ENCODE measurements at regions not wholly inside any gene's neighbourhood (a gene's known extent, or its start where the extent isn't known, plus 50 kb on each side); places are given as distances from the start of the nearest gene placed in this dataset.
A peak's percentile ranks its signal among the peaks of the same experiment; 100 is the strongest.
"Not testable (repeated sequence)": the region's sequence is repeated elsewhere in the genome, so short reads cannot be mapped to it uniquely, and the experiment has no call there.

- no peak for FAIRE-seq
- no peak for DNase-seq (ENCODE audit: low spot score)
These were observed 195.4 kb downstream of the C16orf95 start for GRCh38 chr16:87121816-87122215.

GRCh38 chr16:87123356-87124001 is 193.7 kb downstream of the C16orf95 start:
- no peak for FAIRE-seq
- peak; percentile 63 for DNase-seq (ENCODE audit: low spot score)

GRCh38 chr16:87124405-87124804 is 192.8 kb downstream of the C16orf95 start:
- not testable (repeated sequence) for FAIRE-seq; DNase-seq (ENCODE audit: low spot score)

- FAIRE-seq (no peak), DNase-seq (ENCODE audit: low spot score) (no peak)
These were observed 191.7 kb downstream of the C16orf95 start for GRCh38 chr16:87125206-87126155.

DNA sequence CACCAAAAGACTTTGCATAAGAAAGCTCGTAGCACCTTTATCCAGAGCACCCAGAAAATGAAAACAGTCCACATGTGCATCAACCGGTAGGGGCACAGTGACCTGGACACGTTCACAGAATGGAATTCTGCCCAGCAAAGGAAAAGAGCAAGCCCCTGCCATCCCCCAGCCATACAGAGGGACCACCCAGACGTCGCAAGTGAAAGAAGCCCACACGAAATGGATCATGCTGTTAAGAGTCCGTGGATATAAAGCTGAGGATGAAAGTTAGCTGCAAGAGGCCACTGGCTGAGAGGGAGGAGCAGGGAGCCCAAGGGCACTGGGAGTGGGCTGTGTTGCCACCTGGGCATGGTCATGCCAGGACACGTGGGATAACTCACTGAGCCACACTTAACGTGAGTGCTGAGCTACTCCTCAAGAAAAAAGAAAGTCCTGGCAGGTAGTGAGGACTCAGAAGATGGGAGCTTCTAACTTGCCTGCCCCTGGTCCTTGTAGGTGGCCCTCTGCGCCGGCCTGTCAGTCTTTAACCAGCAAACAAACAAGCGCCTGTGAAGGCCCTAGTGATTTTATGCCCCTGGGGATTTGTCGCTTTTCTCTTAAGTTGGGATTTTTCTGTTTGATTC is 190.7 kb downstream of the C16orf95 start:
- DNase-seq (ENCODE audit: low spot score) (no peak), FAIRE-seq (no peak)

DNA sequence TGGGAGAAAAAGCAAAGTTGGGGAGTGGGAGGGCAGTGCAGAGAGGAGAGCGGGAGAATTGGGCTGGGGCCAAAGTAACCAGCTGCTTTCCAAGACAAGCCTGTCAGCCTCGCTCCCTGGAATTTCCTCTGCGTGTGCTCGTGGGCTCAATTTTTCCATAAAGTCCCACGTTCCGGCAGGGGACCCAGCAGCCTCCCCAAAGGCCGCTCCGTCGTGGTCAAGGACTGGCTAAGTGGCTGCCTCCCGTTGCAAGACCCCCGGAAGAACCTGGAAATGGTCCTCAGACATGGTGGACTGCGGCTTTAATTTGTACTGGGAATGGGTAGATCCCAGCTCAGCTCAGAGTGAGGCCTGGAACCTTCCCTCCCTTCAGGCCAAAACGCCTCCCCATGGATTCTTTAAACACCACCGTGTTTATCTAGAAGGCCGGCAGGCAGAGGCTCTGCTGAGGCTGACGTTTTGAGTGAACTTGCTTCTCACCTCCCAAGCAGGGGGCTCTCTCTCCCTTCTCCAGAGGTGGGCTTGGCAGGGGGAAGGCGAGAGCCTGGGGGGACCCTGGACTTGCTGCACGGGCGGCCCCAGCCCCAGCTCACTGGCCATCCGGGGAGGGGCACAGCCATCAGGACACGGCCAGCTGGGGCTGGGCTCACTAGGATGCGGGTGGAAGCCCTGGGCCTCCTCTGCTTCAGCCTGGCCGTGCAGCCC is 190.0 kb downstream of the C16orf95 start:
- DNase-seq (ENCODE audit: low spot score) (no peak), FAIRE-seq (no peak)

DNA sequence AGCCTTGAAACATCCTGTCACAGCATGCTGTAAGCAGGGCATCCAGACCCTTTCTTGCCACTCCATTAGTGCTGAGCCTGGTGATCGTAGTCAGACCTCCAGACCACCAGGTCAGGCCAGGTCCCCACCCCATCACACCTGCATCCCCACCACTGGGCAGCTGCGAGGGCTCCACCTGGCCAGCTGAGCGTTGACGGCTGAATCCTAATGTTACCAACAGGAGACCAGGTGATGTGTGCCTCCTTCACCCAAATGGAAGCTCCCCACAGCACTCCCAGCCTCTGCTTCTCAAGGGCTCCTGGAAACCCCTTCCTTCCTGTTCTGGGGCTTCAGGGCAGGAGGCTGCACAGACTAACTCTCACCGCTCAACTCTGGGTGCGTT is 189.4 kb downstream of the C16orf95 start:
- no peak for DNase-seq (ENCODE audit: low spot score)
- FAIRE-seq = no peak

DNA sequence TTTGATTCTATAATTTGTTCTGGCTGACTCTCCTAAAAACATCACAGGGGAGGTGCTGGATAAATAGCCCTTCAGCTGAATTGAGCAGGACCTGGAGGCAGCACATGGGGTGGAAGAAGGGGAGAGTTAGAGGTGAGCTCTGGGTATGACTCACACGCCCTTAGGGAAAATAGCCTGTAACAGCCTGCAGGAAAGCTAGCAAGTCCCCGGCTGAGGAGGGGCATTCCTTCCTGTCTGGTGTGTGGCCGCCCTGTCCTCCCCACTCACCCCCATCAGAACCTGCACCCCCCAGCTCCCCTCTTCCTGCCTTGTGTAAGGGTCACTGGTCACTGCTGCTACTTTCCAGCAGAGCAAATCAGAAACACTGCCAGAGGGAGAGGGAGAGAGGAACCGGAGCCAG is 187.4 kb downstream of the C16orf95 start:
- no peak for FAIRE-seq
- DNase-seq (ENCODE audit: low spot score) = no peak

GRCh38 chr16:87131061-87131995 is 185.9 kb downstream of the C16orf95 start:
- DNase-seq (ENCODE audit: low spot score) = no peak
- FAIRE-seq = no peak

DNA sequence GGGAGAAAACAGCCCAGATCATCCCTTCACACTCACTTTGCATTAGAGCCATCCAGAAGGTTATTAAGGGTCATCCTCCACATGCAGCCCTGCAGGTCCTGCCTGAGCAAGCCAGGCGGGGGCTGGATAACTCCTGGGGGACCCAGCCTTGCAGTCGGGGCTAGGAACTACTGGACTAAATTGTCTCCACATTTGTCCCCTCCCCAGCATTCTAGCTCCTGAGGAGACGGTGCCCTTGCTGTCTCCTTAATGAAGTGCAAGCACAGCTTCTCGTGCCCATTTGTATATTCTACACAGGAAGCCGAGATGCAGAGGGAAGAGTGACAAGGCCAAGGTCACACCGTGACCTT is 185.2 kb downstream of the C16orf95 start:
- FAIRE-seq (no peak), DNase-seq (ENCODE audit: low spot score) (no peak)

DNA sequence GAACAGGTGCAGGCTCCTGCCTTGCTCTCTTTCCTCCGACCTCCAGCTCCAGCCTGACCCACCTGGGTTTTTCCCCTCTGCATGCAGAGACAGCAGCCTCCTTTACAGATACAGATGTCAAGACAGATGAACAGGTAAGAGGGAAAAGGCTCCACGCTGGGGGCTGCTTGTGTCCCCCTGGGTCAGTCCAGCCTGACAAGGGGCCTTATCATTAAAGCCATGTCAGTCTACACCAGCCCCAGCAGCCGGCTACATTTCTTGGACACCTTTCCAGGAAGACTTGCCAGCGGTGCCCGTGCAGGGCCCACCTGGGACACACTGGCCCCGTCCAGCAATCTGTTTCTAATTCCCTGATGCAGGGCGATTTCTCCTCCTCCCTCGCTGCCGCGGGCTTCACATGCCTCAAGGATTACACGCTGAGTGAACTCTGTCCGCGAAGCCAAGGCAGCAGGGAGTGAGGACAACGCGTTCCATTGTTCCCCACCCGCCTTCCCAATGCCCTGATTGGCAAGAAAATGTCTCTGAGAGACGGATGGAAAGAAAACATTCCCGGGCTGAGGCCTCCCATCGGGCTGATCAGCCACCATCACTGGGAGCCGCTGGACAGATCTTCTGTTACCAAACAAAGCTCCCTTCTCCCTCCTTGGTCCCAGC is 184.7 kb downstream of the C16orf95 start:
- no peak for DNase-seq (ENCODE audit: low spot score)
- FAIRE-seq = no peak

DNA sequence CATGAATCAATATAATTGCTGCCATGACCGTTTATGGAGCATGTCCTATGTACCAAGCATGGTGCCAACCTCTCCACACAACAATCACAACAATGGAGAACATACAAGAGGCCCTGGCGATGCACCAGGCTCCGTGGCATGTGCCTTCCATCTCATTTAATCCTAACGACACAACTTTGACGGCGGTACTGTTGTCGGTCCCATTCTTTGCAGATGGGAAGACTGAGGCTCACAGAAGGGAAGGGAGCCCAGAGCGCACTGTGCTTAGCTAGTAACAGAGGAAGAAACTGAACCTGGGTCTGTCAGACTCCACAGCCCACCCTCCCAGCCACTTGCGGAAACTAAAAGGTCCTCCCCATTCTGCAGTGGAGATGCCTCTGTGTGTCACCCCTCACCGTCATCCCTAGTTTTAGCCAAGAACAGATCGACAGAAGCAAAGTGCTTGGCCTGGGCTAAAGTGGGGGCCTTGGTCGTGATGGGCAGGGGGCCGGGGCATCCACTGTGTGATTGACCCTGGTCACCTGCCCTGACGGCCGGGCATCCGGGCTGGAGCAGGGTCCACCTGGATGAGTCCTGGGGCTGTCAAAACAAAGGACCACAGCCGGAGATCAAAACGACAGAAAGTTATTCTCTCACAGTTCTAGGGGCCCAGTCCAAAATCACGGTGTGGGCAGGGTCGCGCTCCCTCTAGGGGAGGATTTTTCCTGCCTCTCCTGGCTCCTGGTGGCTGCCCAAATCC is 183.9 kb downstream of the C16orf95 start:
- DNase-seq (ENCODE audit: low spot score) = no peak
- no peak for FAIRE-seq

DNA sequence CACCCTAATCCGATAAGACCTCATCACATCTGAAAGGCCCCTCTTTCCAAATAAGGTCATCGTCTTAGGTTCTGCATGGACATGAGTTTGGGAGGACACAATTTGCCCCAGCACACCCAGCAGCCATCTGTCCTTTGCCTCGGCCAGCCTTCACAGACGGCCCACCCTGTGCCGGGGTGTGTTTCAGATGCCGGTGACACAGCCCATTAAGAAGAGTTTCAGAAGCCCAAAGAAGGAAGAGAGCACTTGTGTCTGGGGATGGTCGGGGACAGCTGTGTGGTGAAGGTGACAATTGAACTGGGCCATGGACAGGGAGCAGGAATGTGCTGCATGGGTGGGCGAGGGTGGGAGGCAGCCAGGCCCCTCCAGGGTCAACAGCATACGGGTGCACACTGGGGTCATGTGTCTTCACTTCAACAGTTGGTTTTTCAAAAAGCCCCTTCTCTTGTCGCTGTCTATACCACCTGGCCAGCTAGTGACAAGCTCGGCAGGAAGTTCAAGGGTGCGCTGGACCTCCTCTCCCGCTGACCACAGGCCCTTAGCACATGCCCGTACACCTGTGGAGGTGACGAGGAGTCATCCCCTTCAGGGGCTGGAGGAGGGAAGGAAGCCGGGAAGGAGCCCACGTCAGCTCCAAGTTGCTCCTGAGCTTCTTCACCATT is 183.1 kb downstream of the C16orf95 start:
- FAIRE-seq = no peak
- DNase-seq (ENCODE audit: low spot score) = no peak

DNA sequence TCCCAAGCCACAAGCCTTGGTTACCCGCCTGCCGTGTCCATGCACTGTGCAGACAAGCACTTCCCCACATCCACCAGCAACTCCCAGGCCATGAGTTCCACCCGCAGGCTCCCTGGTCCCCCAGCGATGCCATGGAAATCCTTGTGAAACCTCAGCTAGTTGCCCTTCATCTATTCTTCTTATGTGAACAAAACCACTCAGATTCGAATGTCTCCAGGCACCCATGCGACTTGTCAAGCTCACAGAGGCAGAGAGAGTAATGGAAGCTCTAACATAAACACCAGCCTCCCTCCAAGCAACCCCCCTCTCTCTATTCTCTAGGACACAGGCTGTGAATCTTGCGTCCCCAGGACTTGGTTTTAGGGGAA is 182.6 kb downstream of the C16orf95 start:
- no peak for DNase-seq (ENCODE audit: low spot score)
- no peak for FAIRE-seq

DNA sequence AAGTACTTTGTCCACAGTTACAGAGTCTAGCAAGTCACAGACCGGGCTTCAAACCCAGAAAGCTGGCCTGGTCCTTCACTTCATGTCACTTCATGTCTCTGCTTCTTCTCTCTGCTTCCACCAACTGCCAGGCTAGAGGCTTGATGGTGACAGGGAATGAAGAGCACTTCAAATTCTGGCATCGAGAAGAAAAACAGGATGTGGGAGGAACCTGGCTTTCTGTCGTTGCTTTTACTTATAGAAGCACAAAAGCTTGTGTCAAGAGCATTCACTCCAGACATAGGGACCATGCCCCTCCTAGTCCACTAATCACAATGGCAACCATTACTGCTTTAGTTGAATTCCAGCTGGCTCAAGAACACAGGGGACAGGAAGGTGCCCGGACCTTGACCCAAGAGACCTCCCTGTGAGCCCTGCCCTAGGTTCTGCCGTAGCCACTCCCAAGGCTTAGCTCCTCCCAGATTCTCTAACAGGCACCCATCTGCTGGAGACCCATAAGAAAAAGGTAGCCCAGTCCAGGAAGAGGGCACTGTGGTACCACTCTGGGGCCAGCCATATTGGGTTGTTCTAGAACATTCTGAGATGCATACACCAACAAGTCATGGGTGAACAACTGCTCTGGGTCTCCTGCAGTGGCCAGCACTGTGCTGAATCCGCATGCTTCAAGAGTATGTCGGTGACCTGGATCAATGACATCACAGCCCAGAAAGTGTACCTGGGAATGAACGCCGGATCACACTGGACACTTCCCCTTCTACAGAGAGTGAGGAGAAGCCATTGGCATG is 181.8 kb downstream of the C16orf95 start:
- no peak for DNase-seq (ENCODE audit: low spot score)
- FAIRE-seq = no peak

DNA sequence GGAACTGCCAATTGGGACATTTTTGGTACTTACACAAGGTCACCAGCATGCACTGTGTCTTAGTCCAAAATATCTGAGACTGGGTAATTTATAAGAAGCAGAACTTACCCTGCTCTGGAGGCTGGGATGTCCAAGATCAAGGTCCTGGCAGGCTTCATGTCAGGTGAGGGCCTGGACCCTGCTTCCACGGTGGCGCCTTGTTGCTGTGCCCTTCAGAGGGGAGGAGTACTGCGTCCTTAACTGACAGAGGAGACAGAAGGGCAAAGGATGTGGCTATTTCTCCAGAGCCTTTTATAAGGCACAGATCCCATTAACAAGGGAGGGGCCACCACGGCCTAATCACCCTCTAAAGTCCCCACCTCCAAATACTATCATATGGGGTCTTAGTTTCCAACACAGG is 178.9 kb downstream of the C16orf95 start:
- DNase-seq (ENCODE audit: low spot score) (no peak), FAIRE-seq (no peak)

DNA sequence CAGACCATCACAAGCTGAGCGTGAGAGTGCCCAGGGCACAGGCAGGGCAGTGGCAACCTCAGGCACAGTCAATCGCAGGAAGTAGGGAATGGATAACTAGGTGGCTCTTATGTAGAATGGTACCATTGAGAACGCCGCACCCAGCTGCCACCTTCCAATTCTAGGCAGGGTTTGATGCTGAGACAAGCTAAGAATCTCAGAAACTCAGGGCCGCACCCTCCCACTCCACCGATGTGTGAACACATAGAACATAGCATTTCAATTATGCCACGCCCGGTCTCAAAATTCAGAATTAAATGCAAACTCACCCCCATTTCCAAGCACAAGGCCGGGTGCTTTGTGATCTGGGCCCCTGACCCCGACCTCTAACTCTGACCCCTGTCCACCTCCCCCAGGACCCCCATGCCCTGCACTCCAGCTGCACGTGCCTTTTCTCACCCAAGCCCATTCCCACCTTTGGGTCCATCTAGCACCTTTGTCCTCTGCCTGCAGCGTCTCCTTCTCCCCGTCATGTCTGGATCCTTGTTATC is 178.4 kb downstream of the C16orf95 start:
- FAIRE-seq = no peak

More for the DNA sequence above, 178.4 kb downstream of the C16orf95 start:
- no peak for DNase-seq (ENCODE audit: low spot score)
